Thyroid gland (tissue), 4 donors: ENCODE measurements at regions not wholly inside any gene's neighbourhood (a gene's known extent, or its start where the extent isn't known, plus 50 kb on each side); places are given as distances from the start of the nearest gene placed in this dataset.

Experiments
- POLR2A ChIP-seq, 2 donors: fragments of 450-650 bp; IDR thresholded peaks; one replicate each; pipeline ENCODE4 v1.6.1; 2017; ENCODE audit warnings: antibody characterized with exemption in 2 of 2, mild to moderate bottlenecking in 2 of 2, moderate library complexity in 1 of 2
- TF ChIP-seq, protein P1 (sequence below), 6 experiments: fragments of 200-600 bp in 3 of 6; fragments of 450-650 bp in 3 of 6; sonication (generic) in 3 of 6; IDR thresholded peaks; one replicate each; pipeline ENCODE4 v1.5.1; 2016 to 2019; ENCODE audit warnings: antibody characterized with exemption in 6 of 6, mild to moderate bottlenecking in 2 of 6, inconsistent platforms in 1 of 6, moderate library complexity in 1 of 6

DNA sequence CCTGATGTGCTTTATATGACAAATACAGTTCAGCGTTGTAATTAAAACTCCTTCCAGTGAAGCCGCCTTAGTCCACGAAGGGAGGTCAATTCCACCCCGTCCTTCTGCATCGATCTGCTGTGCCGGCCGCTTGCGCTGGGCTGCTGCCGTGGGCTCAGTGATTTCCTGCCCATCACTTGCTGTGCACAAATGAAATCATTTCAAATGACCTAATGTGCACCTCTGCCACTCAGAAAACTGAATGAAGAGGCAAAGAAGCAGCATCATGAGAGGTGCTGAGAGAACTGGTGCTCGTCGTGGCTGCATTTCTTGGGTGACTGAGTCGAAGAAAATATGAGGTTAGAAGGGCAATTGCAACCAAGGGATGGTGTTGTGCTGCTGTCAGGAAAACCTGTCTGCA, 144.3 kb upstream of the SYT6 start:
- TF ChIP-seq POLR2A (IDR thresholded peaks at IDR 0.05), result no peak
- TF ChIP-seq, protein P1, sequence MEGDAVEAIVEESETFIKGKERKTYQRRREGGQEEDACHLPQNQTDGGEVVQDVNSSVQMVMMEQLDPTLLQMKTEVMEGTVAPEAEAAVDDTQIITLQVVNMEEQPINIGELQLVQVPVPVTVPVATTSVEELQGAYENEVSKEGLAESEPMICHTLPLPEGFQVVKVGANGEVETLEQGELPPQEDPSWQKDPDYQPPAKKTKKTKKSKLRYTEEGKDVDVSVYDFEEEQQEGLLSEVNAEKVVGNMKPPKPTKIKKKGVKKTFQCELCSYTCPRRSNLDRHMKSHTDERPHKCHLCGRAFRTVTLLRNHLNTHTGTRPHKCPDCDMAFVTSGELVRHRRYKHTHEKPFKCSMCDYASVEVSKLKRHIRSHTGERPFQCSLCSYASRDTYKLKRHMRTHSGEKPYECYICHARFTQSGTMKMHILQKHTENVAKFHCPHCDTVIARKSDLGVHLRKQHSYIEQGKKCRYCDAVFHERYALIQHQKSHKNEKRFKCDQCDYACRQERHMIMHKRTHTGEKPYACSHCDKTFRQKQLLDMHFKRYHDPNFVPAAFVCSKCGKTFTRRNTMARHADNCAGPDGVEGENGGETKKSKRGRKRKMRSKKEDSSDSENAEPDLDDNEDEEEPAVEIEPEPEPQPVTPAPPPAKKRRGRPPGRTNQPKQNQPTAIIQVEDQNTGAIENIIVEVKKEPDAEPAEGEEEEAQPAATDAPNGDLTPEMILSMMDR (IDR thresholded peaks at IDR 0.05), result no peak
